Activated CD4-positive, alpha-beta T cell treated with anti-CD3 and anti-CD28 coated beads for 36 hours (primary cell): ENCODE measurements at regions not wholly inside any gene's neighbourhood (a gene's known extent, or its start where the extent isn't known, plus 50 kb on each side); places are given as distances from the start of the nearest gene placed in this dataset.
"Not testable (repeated sequence)": the region's sequence is repeated elsewhere in the genome, so short reads cannot be mapped to it uniquely, and the experiment has no call there.

ENCODE experiments used
- ATAC-seq: fragments of 200-7000 bp; cut with Tn5 transposase; one replicate; pipeline ENCODE4 v1.10.0; 2021; ENCODE audit warnings: mild to moderate bottlenecking, moderate library complexity
- CTCF ChIA-PET: fragments of 350-600 bp; sonication (Branson Sonifier 250); formaldehyde crosslinking; loops from one replicate; lab custom pipeline; 2021; ENCODE audit warnings: antibody characterized with exemption; lab: Charles Lee
- POLR2A ChIA-PET: fragments of 350-600 bp; sonication (Branson Sonifier 250); formaldehyde crosslinking; loops from one replicate; lab custom pipeline; 2021; ENCODE audit warnings: antibody characterized with exemption, inconsistent platforms; lab: Charles Lee
- DNase-seq: peaks from one replicate; pipeline ENCODE4 v3.0.0-alpha.2; 2020
- H3K27ac Mint-ChIP-seq: one replicate; pipeline ENCODE4 v1.8.0; 2021; ENCODE audit warnings: mixed read lengths
- H3K27me3 Mint-ChIP-seq: one replicate; pipeline ENCODE4 v1.8.0; 2021; ENCODE audit warnings: mixed read lengths
- H3K36me3 Mint-ChIP-seq: one replicate; pipeline ENCODE4 v1.8.0; 2021; ENCODE audit warnings: low read depth, mixed read lengths
- H3K4me1 Mint-ChIP-seq: one replicate; pipeline ENCODE4 v1.8.0; 2021; ENCODE audit warnings: mixed read lengths
- H3K4me3 Mint-ChIP-seq: one replicate; pipeline ENCODE4 v1.8.0; 2021; ENCODE audit warnings: mild to moderate bottlenecking, moderate library complexity, mixed read lengths
- H3K9me3 Mint-ChIP-seq: one replicate; pipeline ENCODE4 v1.8.0; 2021; ENCODE audit warnings: low read depth, mixed read lengths
- intact Hi-C, 2 experiments: fragments of 100-400 bp; cut with DNase I in 1 of 2; cut with micrococcal nuclease in 1 of 2; formaldehyde crosslinking; loops; one replicate each; pipeline versions ENCODE4 v1.14.2 to v1.15.1; 2022 to 2024; cut with DNase I, micrococcal nuclease

- ChIA-PET CTCF (interaction anchor here (0.7 kb wide), 1 partner anchor 18 kb away, joined by 3 read pairs; no protein-coding TSS in a partner anchor), POLR2A (no interaction called here)
- no peaks in the 10 kb centered on the region for H3K36me3 Mint-ChIP-seq
- intact Hi-C loops, result no loop called here
- ATAC-seq (no peak), DNase-seq (no peak)
- H3K27ac Mint-ChIP-seq, result no peak overlapping the region
- H3K4me1 Mint-ChIP-seq, result peaks cover 19% of the 10 kb centered on the region
- no peaks in the 10 kb centered on the region for H3K9me3 Mint-ChIP-seq
- no peak overlapping the region for H3K4me3 Mint-ChIP-seq
- peaks cover 44% of the 10 kb centered on the region for H3K27me3 Mint-ChIP-seq
Observed at GRCh38 chr4:123676890-123677229, 280.3 kb downstream of the SPRY1 start.

GRCh38 chr4:123682931-123683330 is 286.3 kb downstream of the SPRY1 start:
- ATAC-seq (no peak), DNase-seq (no peak)
- no peak overlapping the region for H3K27ac Mint-ChIP-seq
- intact Hi-C loops, result no loop called here
- no peaks in the 10 kb centered on the region for H3K4me1 Mint-ChIP-seq
- CTCF ChIA-PET, result no interaction called here
- H3K27me3 Mint-ChIP-seq, result peaks cover 14% of the 10 kb centered on the region
- H3K36me3 Mint-ChIP-seq, result no peaks in the 10 kb centered on the region
- POLR2A ChIA-PET, result no interaction called here
- H3K9me3 Mint-ChIP-seq, result peaks cover 4% of the 10 kb centered on the region
- no peak overlapping the region for H3K4me3 Mint-ChIP-seq

GRCh38 chr4:123684937-123685336 is 288.3 kb downstream of the SPRY1 start:
- H3K27ac Mint-ChIP-seq, ATAC-seq, H3K27me3 Mint-ChIP-seq, H3K4me1 Mint-ChIP-seq, H3K4me3 Mint-ChIP-seq, DNase-seq, CTCF ChIA-PET, H3K9me3 Mint-ChIP-seq, intact Hi-C loops, POLR2A ChIA-PET, H3K36me3 Mint-ChIP-seq: not testable (repeated sequence)

GRCh38 chr4:123695531-123695930 is 298.9 kb downstream of the SPRY1 start:
- intact Hi-C loops, H3K27ac Mint-ChIP-seq, H3K4me1 Mint-ChIP-seq, DNase-seq, H3K4me3 Mint-ChIP-seq, H3K27me3 Mint-ChIP-seq, H3K9me3 Mint-ChIP-seq, POLR2A ChIA-PET, H3K36me3 Mint-ChIP-seq, ATAC-seq: not testable (repeated sequence)
- CTCF ChIA-PET, result interaction anchor here (0.8 to 1.4 kb wide), 2 partner anchors 27 to 131 kb away, joined by 3 read pairs; no protein-coding TSS in a partner anchor

DNA sequence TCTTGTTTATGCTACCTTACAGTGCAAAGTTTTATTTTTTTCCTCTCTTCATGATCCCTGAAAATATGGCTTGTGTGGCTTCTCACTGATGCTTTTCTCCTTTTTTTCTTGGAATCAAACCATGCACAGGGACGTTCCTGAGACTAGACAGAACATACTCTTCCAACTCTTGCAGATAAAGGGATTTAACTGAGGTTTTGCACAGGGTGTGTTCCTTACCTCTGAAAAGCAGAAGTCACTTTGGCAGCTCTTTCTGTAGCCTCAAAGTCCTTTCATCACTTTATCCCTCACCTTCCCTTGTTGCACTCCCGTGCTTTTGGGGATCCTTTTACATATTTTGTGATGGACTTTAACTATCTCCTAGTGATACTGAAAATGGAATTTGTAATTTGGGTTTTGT is 300.1 kb downstream of the SPRY1 start:
- CTCF ChIA-PET, result interaction anchor here (0.6 to 1.4 kb wide), 2 partner anchors 132 to 1195 kb away, joined by 3 read pairs; no protein-coding TSS in a partner anchor

DNA sequence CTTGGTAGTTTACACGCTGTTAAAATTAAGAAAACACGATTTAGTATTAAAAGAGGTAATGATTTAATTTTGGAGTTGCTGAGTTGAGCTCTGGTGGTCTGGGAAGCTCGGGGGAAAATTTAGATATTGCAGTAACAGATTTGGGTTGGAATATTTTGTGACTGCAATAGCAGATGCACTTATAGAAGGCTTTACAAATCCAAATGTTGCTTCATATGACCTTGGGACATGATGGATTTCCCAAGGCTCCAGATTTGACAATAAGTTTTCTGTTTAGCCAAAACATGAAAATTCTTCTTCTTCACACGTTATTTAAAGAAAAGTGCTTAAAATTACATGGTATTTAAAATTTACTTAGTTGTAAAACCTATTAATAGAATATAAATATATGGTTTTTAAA is 302.0 kb downstream of the SPRY1 start:
- no peaks in the 10 kb centered on the region for H3K9me3 Mint-ChIP-seq
- CTCF ChIA-PET, result interaction anchor here (1.1 kb wide), 1 partner anchor 51 kb away, joined by 3 read pairs; no protein-coding TSS in a partner anchor

More for the DNA sequence above, 300.1 kb downstream of the SPRY1 start:
- H3K27ac Mint-ChIP-seq, result no peak overlapping the region
- H3K27me3 Mint-ChIP-seq, result peaks cover 2% of the 10 kb centered on the region
- no peaks in the 10 kb centered on the region for H3K36me3 Mint-ChIP-seq
- no peak for DNase-seq
- no peaks in the 10 kb centered on the region for H3K9me3 Mint-ChIP-seq
- POLR2A ChIA-PET, result no interaction called here
- ATAC-seq, result no peak
- no peaks in the 10 kb centered on the region for H3K4me1 Mint-ChIP-seq
- no peak overlapping the region for H3K4me3 Mint-ChIP-seq
- intact Hi-C loops, result no loop called here

GRCh38 chr4:123699880-123700771 is 303.5 kb downstream of the SPRY1 start:
- ChIA-PET CTCF (interaction anchor here (0.8 kb wide), 1 partner anchor 236 kb away, joined by 3 read pairs; no protein-coding TSS in a partner anchor), POLR2A (interaction anchor here (0.6 kb wide), 1 partner anchor 515 kb away, joined by 3 read pairs; no protein-coding TSS in a partner anchor)
- Mint-ChIP-seq H3K4me3 (no peak overlapping the region), H3K27ac (no peak overlapping the region), H3K4me1 (no peaks in the 10 kb centered on the region), H3K36me3 (no peaks in the 10 kb centered on the region), H3K9me3 (no peaks in the 10 kb centered on the region), H3K27me3 (peaks cover 6% of the 10 kb centered on the region)
- intact Hi-C loops, result no loop called here
- ATAC-seq (no peak), DNase-seq (no peak)

More for the DNA sequence above, 302.0 kb downstream of the SPRY1 start:
- POLR2A ChIA-PET, result no interaction called here
- intact Hi-C loops, result no loop called here
- Mint-ChIP-seq H3K4me3 (no peak overlapping the region), H3K4me1 (no peaks in the 10 kb centered on the region), H3K36me3 (no peaks in the 10 kb centered on the region), H3K27me3 (peaks cover 6% of the 10 kb centered on the region), H3K27ac (no peak overlapping the region)
- ATAC-seq (no peak), DNase-seq (no peak)

GRCh38 chr4:123701131-123701575 is 304.6 kb downstream of the SPRY1 start:
- DNase-seq, result no peak

DNA sequence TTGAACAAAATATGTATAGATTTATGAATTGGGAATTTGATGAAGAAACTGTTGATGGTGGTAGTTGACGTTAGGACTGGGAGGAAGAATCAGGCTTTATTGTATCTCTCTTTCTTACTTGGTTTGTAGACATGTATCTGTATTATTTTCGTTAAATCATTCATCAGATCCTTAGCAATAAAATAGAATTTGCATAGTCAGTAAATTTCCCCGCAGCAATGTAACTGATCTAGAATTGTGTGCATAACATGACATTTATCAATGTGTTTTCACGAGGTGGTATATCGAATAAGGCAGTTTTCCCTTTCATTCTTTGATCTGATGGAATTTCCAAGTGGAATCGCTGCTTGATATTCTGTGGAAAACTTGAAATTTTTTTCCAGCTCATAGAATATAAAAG is 308.8 kb downstream of the SPRY1 start:
- Mint-ChIP-seq H3K4me1 (no peaks in the 10 kb centered on the region), H3K9me3 (peaks cover 11% of the 10 kb centered on the region), H3K27ac (no peak overlapping the region), H3K36me3 (no peaks in the 10 kb centered on the region), H3K27me3 (peaks cover 9% of the 10 kb centered on the region), H3K4me3 (no peak overlapping the region)
- ChIA-PET POLR2A (interaction anchor here (0.6 to 0.7 kb wide), 2 partner anchors 561 to 592 kb away, joined by 3 read pairs; no protein-coding TSS in a partner anchor), CTCF (no interaction called here)
- intact Hi-C loops, result no loop called here
- ATAC-seq, result no peak
- DNase-seq, result no peak

More at GRCh38 chr4:123701131-123701575, 304.6 kb downstream of the SPRY1 start:
- POLR2A ChIA-PET, result no interaction called here
- no peaks in the 10 kb centered on the region for H3K9me3 Mint-ChIP-seq
- peaks cover 6% of the 10 kb centered on the region for H3K27me3 Mint-ChIP-seq
- H3K36me3 Mint-ChIP-seq, result no peaks in the 10 kb centered on the region
- H3K4me1 Mint-ChIP-seq, result no peaks in the 10 kb centered on the region
- CTCF ChIA-PET, result interaction anchor here (0.8 kb wide), 1 partner anchor 237 kb away, joined by 3 read pairs; no protein-coding TSS in a partner anchor
- no peak overlapping the region for H3K4me3 Mint-ChIP-seq
- no peak overlapping the region for H3K27ac Mint-ChIP-seq
- intact Hi-C loops, result no loop called here
- ATAC-seq, result no peak

DNA sequence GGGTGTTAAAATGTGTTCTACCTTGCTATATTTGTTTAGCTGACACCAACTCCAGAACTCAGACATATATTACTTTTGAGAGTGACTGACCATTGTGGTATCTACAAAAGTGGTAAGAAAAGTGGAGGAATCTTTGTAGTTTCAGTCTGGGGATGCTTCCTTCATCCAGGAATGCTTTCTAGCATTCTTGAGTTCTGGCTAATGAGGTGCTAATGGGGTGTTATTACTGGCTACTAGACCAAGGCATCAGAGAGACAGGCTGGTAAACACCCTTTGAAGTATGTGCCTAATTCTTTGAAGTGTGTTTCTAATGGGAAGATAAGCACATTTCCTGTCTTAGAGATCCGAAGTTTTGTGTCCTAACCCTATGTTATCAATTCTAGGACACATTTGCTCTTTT is 310.4 kb downstream of the SPRY1 start:
- H3K9me3 Mint-ChIP-seq, result peaks cover 11% of the 10 kb centered on the region

GRCh38 chr4:123708902-123709301 is 312.3 kb downstream of the SPRY1 start:
- no peaks in the 10 kb centered on the region for H3K36me3 Mint-ChIP-seq
- no peak overlapping the region for H3K27ac Mint-ChIP-seq
- CTCF ChIA-PET, result no interaction called here
- POLR2A ChIA-PET, result no interaction called here
- intact Hi-C loops, result no loop called here
- H3K4me3 Mint-ChIP-seq, result no peak overlapping the region
- DNase-seq, result no peak
- peaks cover 11% of the 10 kb centered on the region for H3K9me3 Mint-ChIP-seq
- H3K4me1 Mint-ChIP-seq, result no peaks in the 10 kb centered on the region
- no peak for ATAC-seq
- peaks cover 9% of the 10 kb centered on the region for H3K27me3 Mint-ChIP-seq

More for the DNA sequence above, 310.4 kb downstream of the SPRY1 start:
- Mint-ChIP-seq H3K36me3 (no peaks in the 10 kb centered on the region), H3K4me1 (no peaks in the 10 kb centered on the region), H3K4me3 (no peak overlapping the region), H3K27ac (no peak overlapping the region), H3K27me3 (peaks cover 8% of the 10 kb centered on the region)
- ATAC-seq (no peak), DNase-seq (no peak)
- ChIA-PET POLR2A (no interaction called here), CTCF (no interaction called here)
- intact Hi-C loops, result no loop called here

GRCh38 chr4:123709336-123709735 is 312.7 kb downstream of the SPRY1 start:
- CTCF ChIA-PET, result no interaction called here
- H3K27me3 Mint-ChIP-seq, result peaks cover 11% of the 10 kb centered on the region
- intact Hi-C loops, result no loop called here
- H3K27ac Mint-ChIP-seq, result no peak overlapping the region
- POLR2A ChIA-PET, result no interaction called here
- H3K4me1 Mint-ChIP-seq, result no peaks in the 10 kb centered on the region
- H3K4me3 Mint-ChIP-seq, result no peak overlapping the region
- no peaks in the 10 kb centered on the region for H3K36me3 Mint-ChIP-seq
- ATAC-seq (no peak), DNase-seq (no peak)
- H3K9me3 Mint-ChIP-seq, result peaks cover 13% of the 10 kb centered on the region
